Right atrium auricular region (tissue), 2 donors: ENCODE measurements at regions not wholly inside any gene's neighbourhood (a gene's known extent, or its start where the extent isn't known, plus 50 kb on each side); places are given as distances from the start of the nearest gene placed in this dataset.
"Not testable (repeated sequence)": the region's sequence is repeated elsewhere in the genome, so short reads cannot be mapped to it uniquely, and the experiment has no call there.

Source experiments
- DNase-seq: peaks from one replicate; pipeline ENCODE4 v3.0.0-alpha.2; 2019; ENCODE audit warnings: low spot score
- H3K27ac ChIP-seq, 2 donors: fragments of 200-600 bp; sonication (generic); 1 replicate in 1 of 2; 2 replicates in 1 of 2; pipeline ENCODE4 v1.5.1; 2016 to 2019
- H3K27me3 ChIP-seq, 2 donors: fragments of 200-600 bp; sonication (generic); one replicate each; pipeline versions ENCODE4 v1.5.1 to v1.6.0; 2017 to 2019
- H3K36me3 ChIP-seq: fragments of 200-600 bp; sonication (generic); one replicate; pipeline ENCODE4 v1.5.1; 2016
- H3K4me1 ChIP-seq, 2 donors: fragments of 200-600 bp; sonication (generic); one replicate each; pipeline versions ENCODE4 v1.5.1 to v1.6.0; 2017 to 2019
- H3K4me3 ChIP-seq, 2 donors: fragments of 200-600 bp; sonication (generic); 1 replicate in 1 of 2; 2 replicates in 1 of 2; pipeline ENCODE4 v1.5.1; 2017 to 2019; ENCODE audit warnings: mild to moderate bottlenecking in 1 of 2, moderate library complexity in 1 of 2
- H3K9me3 ChIP-seq, 2 donors: fragments of 200-600 bp; sonication (generic); one replicate each; pipeline ENCODE4 v1.5.1; 2019
- TF ChIP-seq, protein P1 (sequence below), 2 donors: fragments of 200-600 bp; sonication (generic); IDR thresholded peaks; one replicate each; pipeline ENCODE4 v1.5.1; 2019; ENCODE audit warnings: antibody characterized with exemption in 2 of 2

DNA sequence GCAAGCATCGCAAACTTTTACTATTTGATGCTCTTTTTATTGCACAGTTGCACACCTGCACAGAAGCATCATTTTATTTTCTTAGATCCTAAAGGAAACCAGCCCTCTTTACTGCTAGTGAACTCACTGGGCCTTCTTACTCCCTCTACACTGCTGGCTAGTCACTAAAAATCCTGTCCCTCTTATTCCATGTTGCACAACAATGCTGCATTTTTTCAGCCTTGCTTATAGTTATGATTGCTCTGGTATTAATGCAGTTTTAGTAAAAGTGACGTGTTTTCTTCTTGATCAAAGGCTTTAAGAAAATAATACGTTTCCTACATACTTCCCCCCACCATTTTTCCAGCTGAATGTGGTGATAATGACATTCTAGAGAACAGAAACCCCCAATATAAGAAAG lies 132.9 kb upstream of the FAM3C start:
- H3K27me3 ChIP-seq = no peaks in the 10 kb centered on the region
- TF ChIP-seq, protein P1, sequence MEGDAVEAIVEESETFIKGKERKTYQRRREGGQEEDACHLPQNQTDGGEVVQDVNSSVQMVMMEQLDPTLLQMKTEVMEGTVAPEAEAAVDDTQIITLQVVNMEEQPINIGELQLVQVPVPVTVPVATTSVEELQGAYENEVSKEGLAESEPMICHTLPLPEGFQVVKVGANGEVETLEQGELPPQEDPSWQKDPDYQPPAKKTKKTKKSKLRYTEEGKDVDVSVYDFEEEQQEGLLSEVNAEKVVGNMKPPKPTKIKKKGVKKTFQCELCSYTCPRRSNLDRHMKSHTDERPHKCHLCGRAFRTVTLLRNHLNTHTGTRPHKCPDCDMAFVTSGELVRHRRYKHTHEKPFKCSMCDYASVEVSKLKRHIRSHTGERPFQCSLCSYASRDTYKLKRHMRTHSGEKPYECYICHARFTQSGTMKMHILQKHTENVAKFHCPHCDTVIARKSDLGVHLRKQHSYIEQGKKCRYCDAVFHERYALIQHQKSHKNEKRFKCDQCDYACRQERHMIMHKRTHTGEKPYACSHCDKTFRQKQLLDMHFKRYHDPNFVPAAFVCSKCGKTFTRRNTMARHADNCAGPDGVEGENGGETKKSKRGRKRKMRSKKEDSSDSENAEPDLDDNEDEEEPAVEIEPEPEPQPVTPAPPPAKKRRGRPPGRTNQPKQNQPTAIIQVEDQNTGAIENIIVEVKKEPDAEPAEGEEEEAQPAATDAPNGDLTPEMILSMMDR (IDR thresholded peaks at IDR 0.05) = no peak

DNA sequence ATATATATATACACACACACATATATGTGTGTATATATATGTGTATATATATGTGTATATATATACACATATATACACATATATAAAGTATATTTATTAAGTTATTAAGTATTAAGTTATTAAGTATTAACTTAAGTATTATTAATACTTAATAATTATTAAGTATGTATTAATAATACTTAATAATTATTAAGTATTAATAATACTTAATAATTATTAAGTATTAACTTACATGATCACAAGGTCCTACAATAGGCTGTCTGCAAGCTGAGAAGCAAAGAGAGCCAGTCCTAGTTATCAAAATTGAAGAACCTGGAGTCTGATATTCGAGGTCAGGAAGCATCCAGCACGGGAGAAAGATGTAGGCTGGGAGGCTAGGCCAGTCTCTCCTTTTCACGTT lies 130.1 kb upstream of the FAM3C start:
- H3K27ac ChIP-seq, H3K27me3 ChIP-seq, H3K9me3 ChIP-seq, H3K4me1 ChIP-seq, H3K4me3 ChIP-seq, DNase-seq, H3K36me3 ChIP-seq: not testable (repeated sequence)

More for the DNA sequence above, 132.9 kb upstream of the FAM3C start:
- H3K36me3 ChIP-seq = no peaks in the 10 kb centered on the region
- no peaks in the 10 kb centered on the region for H3K4me1 ChIP-seq
- H3K9me3 ChIP-seq = no peaks in the 10 kb centered on the region
- no peak for DNase-seq
- H3K4me3 ChIP-seq = no peak overlapping the region
- H3K27ac ChIP-seq = no peak overlapping the region

DNA sequence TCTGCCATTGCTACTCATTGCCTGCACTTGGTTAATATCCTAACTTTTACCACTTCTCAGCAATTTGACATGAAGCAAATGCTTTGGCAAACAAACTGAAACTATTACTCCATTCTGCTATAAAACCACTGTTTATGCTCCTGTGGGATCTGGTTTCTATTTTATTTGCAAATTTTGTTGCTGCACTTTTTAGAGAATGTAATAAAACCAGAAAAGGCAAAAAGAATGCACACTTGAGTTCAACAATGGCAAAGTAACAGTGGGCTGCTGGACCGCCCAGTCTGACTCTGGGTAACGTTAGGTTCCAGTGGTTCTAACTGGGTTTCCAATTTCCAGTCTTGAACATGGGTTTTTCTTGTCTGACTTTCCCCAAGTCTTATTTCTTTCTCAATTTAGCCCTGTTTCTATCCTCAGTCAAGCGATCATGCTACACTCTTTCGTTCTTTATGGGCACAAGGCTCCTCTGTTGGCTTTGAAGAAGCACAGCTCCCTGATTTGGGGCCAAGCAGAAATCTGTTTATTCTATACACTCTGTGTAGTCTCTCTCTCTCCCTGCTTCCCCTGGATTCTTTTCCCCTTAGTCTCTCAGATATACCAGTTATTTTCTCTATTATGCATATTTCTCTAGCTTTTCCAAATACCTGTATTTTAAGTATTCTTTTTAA lies 129.2 kb upstream of the FAM3C start:
- no peaks in the 10 kb centered on the region for H3K27me3 ChIP-seq
- no peaks in the 10 kb centered on the region for H3K9me3 ChIP-seq
- H3K27ac ChIP-seq = no peak overlapping the region
- H3K4me1 ChIP-seq = no peaks in the 10 kb centered on the region
- no peaks in the 10 kb centered on the region for H3K36me3 ChIP-seq
- DNase-seq = no peak
- no peak overlapping the region for H3K4me3 ChIP-seq
- TF ChIP-seq, protein P1 (IDR thresholded peaks at IDR 0.05) = no peak

DNA sequence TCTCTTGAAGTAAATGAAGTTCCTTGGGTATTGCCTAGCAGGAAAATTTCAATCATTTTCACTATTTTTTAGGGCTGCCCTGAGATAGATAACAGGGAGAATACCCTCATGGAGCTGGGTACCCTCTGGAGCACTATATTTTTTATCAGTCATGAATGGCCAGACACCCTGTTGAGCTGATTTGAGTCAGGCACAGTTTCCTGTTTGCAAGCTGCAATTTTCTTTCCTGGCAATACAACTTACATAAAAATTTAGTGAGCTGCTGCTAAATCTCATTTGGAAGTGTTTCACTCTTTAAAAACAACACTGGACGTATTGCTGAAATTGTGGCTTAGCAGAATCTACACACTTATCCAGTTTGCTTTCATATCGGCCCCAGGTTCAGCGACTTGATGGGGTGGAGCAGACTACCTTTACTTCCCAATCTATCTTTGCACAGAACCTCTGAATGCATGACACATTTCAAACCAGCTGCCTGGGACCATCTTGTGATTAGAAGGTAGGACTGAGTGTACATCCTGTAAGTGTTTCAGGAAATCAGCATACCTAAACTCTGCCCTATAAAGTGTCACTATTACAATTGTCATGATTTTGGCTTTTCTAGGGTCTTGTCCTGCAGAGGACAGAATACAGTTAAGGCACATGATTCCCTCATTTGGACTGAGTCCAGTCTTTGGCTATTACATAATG lies 125.7 kb upstream of the FAM3C start:
- no peaks in the 10 kb centered on the region for H3K9me3 ChIP-seq
- no peak overlapping the region for H3K4me3 ChIP-seq
- no peak for DNase-seq
- no peaks in the 10 kb centered on the region for H3K36me3 ChIP-seq
- H3K27ac ChIP-seq = no peak overlapping the region
- no peaks in the 10 kb centered on the region for H3K4me1 ChIP-seq
- H3K27me3 ChIP-seq = no peaks in the 10 kb centered on the region
- TF ChIP-seq, protein P1 (IDR thresholded peaks at IDR 0.05) = no peak

DNA sequence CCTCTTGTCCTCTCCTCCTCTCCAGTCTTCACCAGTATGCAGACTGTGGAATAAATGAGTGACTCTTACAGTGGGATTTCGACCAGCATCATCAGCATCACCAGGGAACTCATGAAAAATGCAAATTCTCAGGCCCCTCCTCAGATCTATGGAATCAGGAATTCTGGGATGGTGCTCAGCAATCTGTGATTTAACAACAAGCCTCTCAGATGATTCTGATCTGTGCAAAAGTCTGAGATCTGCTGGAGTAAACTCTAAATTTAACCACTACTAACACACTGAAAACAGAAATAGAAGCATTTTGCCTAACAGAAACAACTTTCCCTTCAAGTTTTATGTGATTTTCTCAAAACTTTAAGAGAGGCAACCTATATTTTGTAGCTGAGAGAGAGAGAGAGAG lies 124.8 kb upstream of the FAM3C start:
- H3K9me3 ChIP-seq = no peaks in the 10 kb centered on the region
- TF ChIP-seq, protein P1 (IDR thresholded peaks at IDR 0.05) = no peak
- DNase-seq = no peak
- H3K4me3 ChIP-seq = no peak overlapping the region
- H3K36me3 ChIP-seq = no peaks in the 10 kb centered on the region
- no peaks in the 10 kb centered on the region for H3K27me3 ChIP-seq
- H3K27ac ChIP-seq = no peak overlapping the region
- H3K4me1 ChIP-seq = no peaks in the 10 kb centered on the region

DNA sequence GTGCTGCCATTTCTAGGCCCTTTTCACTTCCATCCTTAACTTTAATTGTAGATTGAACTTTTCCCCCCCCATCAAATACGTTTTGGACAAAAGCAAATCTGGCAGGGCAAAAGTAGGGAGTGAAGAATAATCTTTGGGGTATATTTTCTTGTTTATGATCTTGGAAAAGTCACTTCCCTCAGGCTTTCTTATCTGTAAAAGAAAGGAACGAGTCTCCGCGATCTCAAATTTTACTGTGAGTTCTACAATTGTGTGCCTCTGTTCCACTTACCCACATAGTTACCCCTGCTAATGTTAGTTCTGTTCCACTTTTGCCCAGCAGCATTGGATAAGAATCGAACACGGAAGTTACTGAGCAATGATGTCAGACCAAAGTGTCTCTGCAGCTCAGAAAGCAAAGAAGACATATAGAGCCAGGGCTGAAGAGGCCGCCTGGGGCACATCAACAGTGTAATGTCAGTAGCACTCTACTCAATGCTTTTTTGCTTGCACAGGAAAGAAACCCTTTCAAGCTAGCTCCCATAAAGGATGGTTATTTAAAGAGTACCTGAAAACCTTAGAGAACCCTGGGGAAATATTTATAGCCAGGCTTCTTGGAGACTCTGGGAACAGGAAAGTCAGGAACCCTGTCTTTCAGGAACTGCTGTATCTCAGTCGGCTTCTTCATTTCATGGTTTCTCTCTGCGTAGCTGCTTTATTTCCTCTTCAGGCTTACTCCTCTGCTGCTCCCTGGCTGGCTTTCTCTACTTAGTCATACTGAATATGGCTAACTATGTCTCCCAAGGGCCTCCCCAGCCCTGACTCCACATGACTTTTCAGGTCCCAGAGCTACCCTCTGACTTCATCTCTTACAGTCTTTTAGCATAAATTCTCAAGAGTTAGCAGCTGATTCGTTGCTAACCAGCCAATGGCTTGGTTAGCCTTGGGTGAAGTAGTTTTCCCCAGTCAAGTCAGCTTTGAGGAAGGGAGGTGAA lies 123.7 kb upstream of the FAM3C start:
- H3K9me3 ChIP-seq = no peaks in the 10 kb centered on the region
- no peak overlapping the region for H3K4me3 ChIP-seq
- no peaks in the 10 kb centered on the region for H3K36me3 ChIP-seq
- no peak overlapping the region for H3K27ac ChIP-seq
- peak; percentile 72 for DNase-seq
- H3K27me3 ChIP-seq = no peaks in the 10 kb centered on the region
- H3K4me1 ChIP-seq = no peaks in the 10 kb centered on the region
- TF ChIP-seq, protein P1 (IDR thresholded peaks at IDR 0.05) = no peak
